ENCODE measurements at regions not wholly inside any gene's neighbourhood (a gene's known extent, or its start where the extent isn't known, plus 50 kb on each side); places are given as distances from the start of the nearest gene placed in this dataset.

DNA sequence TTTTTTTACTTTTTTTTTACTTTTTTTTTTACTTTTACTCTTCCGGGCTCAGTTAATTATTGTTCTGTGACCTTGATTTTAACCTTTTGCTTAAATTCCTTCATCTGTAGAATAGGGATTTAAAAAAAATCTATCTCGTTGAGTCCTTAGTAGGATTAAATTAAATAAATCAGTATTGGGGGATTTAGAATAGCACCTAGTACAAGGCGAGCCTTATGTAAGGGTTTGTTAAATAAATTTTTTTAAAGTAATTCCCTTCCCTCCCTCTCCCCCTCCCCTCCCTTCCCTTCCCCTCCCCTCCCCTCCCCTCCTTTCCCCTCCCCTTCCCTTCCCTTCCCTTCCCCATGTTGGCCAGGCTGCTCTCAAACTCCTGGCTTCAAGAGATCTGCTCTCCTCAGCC, 287.2 kb upstream of the KCNH8 start:
- POLR2A ChIA-PET (ENCODE audit: partially characterized antibody) = no interaction called here

More for the DNA sequence above, 287.2 kb upstream of the KCNH8 start:
- H3K36me3 ChIP-seq (ENCODE audit: control insufficient read depth in 2 of 4, insufficient read depth in 4 of 4, low read length in 3 of 4) = no peaks in the 10 kb centered on the region
- H3K18ac ChIP-seq (ENCODE audit: extremely low read depth, low read length) = no peak overlapping the region
- WGBS, 2 experiments (ENCODE audit: extremely low coverage in 1 of 2, insufficient coverage in 1 of 2, insufficient read length in 1 of 2, insufficient replicate concordance in 2 of 2, low coverage in 1 of 2, low lambda C conversion rate in 2 of 2, missing lambda C conversion rate in 1 of 2) = 79% methylated on average over 3 of the region's 3 CpGs; no CpG with 5 or more reads in 1 of the 2 experiments
- H2AK5ac ChIP-seq (ENCODE audit: low read depth, low read length) = no peak overlapping the region
- H3K27ac ChIP-seq (ENCODE audit: low read depth, low read length) = no peak overlapping the region
- no peaks in the 10 kb centered on the region for H3K27me3 ChIP-seq (replicated peaks in 1 of 4; ENCODE audit: control insufficient read depth in 3 of 4, extremely low read depth in 1 of 4, insufficient read depth in 3 of 4, low read length in 3 of 4)
- no peak for DNase-seq (ENCODE audit: low read depth in 1 of 2, low spot score in 2 of 2)
- H3K56ac ChIP-seq (replicated peaks; ENCODE audit: insufficient read length, low read depth, low read length) = no peak overlapping the region
- H3K79me1 ChIP-seq (ENCODE audit: low read depth, low read length) = no peaks in the 10 kb centered on the region
- H3K4me2 ChIP-seq (ENCODE audit: insufficient read depth in 1 of 2, low read depth in 2 of 2, low read length in 2 of 2) = no peak overlapping the region
- CTCF ChIA-PET (ENCODE audit: partially characterized antibody) = interaction anchor here (1.3 kb wide), 1 partner anchor 13 kb away, joined by 4 read pairs; no protein-coding TSS in a partner anchor
- no peak overlapping the region for H2AFZ ChIP-seq (ENCODE audit: low read length)
- H2BK120ac ChIP-seq (replicated peaks; ENCODE audit: low read depth, low read length) = no peak overlapping the region
- H3K4me3 ChIP-seq (ENCODE audit: extremely low read depth in 1 of 4, insufficient read depth in 2 of 4, low read depth in 3 of 4, low read length in 4 of 4) = no peak overlapping the region
- no peaks in the 10 kb centered on the region for H3K23me2 ChIP-seq (ENCODE audit: low read depth, low read length)
- TF ChIP-seq ZNF274 (IDR thresholded peaks at IDR 0.05; ENCODE audit: borderline replicate concordance, extremely low read depth, low read length) (no peak), CEBPB (IDR thresholded peaks at IDR 0.05; ENCODE audit: low read depth, low read length) (no peak), TCF12 (IDR thresholded peaks at IDR 0.05; ENCODE audit: low read depth, low read length) (no peak), CBX5 (IDR thresholded peaks at IDR 0.05; ENCODE audit: low read depth, low read length) (no peak)
- no peak overlapping the region for H3K4ac ChIP-seq (replicated peaks; ENCODE audit: insufficient read length, low read depth, low read length)
- no peaks in the 10 kb centered on the region for H3K9me3 ChIP-seq (ENCODE audit: insufficient read depth in 2 of 2, low read depth in 1 of 2, low read length in 1 of 2)
- H2BK15ac ChIP-seq (ENCODE audit: low read length) = no peak overlapping the region
- no peak overlapping the region for H3K14ac ChIP-seq (ENCODE audit: insufficient read length)
- no peak for FAIRE-seq
- H3K4me1 ChIP-seq (replicated peaks in 1 of 4; ENCODE audit: control insufficient read depth in 3 of 4, insufficient read depth in 4 of 4, low read length in 3 of 4) = no peaks in the 10 kb centered on the region
- H4K91ac ChIP-seq (replicated peaks; ENCODE audit: insufficient read length, low read length) = no peak overlapping the region
- no peak overlapping the region for H4K5ac ChIP-seq (ENCODE audit: insufficient read length, low read depth, low read length)
- H3K23ac ChIP-seq (ENCODE audit: insufficient read length) = no peak overlapping the region
- H2BK20ac ChIP-seq (ENCODE audit: low read length) = no peak overlapping the region
- no peaks in the 10 kb centered on the region for H4K20me1 ChIP-seq (replicated peaks in 1 of 2; ENCODE audit: control insufficient read depth in 1 of 2, insufficient read depth in 2 of 2, low read length in 2 of 2)
- no peak overlapping the region for H4K8ac ChIP-seq (ENCODE audit: extremely low read depth, insufficient read depth, low read length)
- no peak overlapping the region for H2BK12ac ChIP-seq (ENCODE audit: low read depth, low read length)
- no peaks in the 10 kb centered on the region for H3K79me2 ChIP-seq (ENCODE audit: control insufficient read depth in 1 of 2, insufficient read depth in 2 of 2, low read length in 2 of 2)
- H3K9ac ChIP-seq (replicated peaks in 1 of 4; ENCODE audit: extremely low read depth in 1 of 4, low read depth in 3 of 4, low read length in 3 of 4) = no peak overlapping the region
- H2BK5ac ChIP-seq (ENCODE audit: low read depth, low read length) = no peak overlapping the region

All from H1 (cell line).